ENCODE measurements at regions not wholly inside any gene's neighbourhood (a gene's known extent, or its start where the extent isn't known, plus 50 kb on each side); places are given as distances from the start of the nearest gene placed in this dataset.

- TF ChIP-seq EZH2phosphoT487 (IDR thresholded peaks at IDR 0.05; ENCODE audit: insufficient read depth, low read depth), result no peak
- no peak for TF ChIP-seq EZH2 (IDR thresholded peaks at IDR 0.05; ENCODE audit: insufficient read depth, poor library complexity, severe bottlenecking)
Observed at GRCh38 chr12:72135021-72135301, 137.2 kb upstream of the TRHDE start.

Data from GM23248 (cell line).